ENCODE measurements at regions not wholly inside any gene's neighbourhood (a gene's known extent, or its start where the extent isn't known, plus 50 kb on each side); places are given as distances from the start of the nearest gene placed in this dataset.

GRCh38 chr7:10560497-10560896 is 413.2 kb upstream of the PHF14 start:
- no peaks in the 10 kb centered on the region for H3K36me3 ChIP-seq
- intact Hi-C loops (cut with DNase I; ENCODE audit: low total_unique reads): no loop called here
- H3K27me3 ChIP-seq: no peaks in the 10 kb centered on the region
- no peak overlapping the region for H3K27ac ChIP-seq
- no peak overlapping the region for H3K4me3 ChIP-seq
- H3K4me1 ChIP-seq: no peaks in the 10 kb centered on the region
- DNase-seq (ENCODE audit: low spot score in 2 of 2): no peak
- TF ChIP-seq POLR2A (IDR thresholded peaks at IDR 0.05) (no peak), CTCF (IDR thresholded peaks at IDR 0.05) (no peak), POLR2AphosphoS5 (IDR thresholded peaks at IDR 0.05) (no peak)
- H3K9me3 ChIP-seq: no peaks in the 10 kb centered on the region

GRCh38 chr7:10568891-10569290 is 404.8 kb upstream of the PHF14 start:
- TF ChIP-seq POLR2AphosphoS5 (IDR thresholded peaks at IDR 0.05) (no peak), POLR2A (IDR thresholded peaks at IDR 0.05) (no peak), CTCF (IDR thresholded peaks at IDR 0.05) (no peak)
- H3K4me1 ChIP-seq: no peaks in the 10 kb centered on the region
- no peak overlapping the region for H3K4me3 ChIP-seq
- H3K27ac ChIP-seq: no peak overlapping the region
- intact Hi-C loops (cut with DNase I; ENCODE audit: low total_unique reads): no loop called here
- no peaks in the 10 kb centered on the region for H3K9me3 ChIP-seq
- H3K36me3 ChIP-seq: no peaks in the 10 kb centered on the region
- DNase-seq (ENCODE audit: low spot score in 2 of 2): no peak
- no peaks in the 10 kb centered on the region for H3K27me3 ChIP-seq

DNA sequence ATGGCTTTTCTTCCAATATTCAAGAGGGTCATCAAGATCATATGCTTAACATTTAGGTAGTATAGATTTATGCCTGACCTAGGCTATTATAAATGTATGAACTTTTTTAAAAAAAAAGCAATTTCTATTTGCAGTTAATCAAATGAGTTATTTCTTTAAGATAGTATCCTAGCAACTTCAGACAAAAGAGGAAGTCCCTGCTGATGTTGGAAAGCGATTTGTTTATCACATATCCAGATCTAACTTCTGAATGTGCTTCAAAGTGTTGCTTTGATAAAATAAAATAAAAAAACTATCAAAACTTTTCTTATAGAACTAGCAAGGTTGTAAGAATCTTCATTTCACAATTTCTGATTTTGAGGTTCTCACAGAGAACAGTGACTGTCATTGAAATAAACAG is 401.9 kb upstream of the PHF14 start:
- intact Hi-C loops (cut with DNase I; ENCODE audit: low total_unique reads): no loop called here
- Histone ChIP-seq H3K4me1 (no peaks in the 10 kb centered on the region), H3K27me3 (no peaks in the 10 kb centered on the region), H3K4me3 (no peak overlapping the region), H3K9me3 (no peaks in the 10 kb centered on the region), H3K36me3 (no peaks in the 10 kb centered on the region), H3K27ac (no peak overlapping the region)
- DNase-seq (ENCODE audit: low spot score in 2 of 2): no peak
- TF ChIP-seq POLR2AphosphoS5 (IDR thresholded peaks at IDR 0.05): no peak
- no peak for TF ChIP-seq CTCF (IDR thresholded peaks at IDR 0.05)
- TF ChIP-seq POLR2A (IDR thresholded peaks at IDR 0.05): no peak

DNA sequence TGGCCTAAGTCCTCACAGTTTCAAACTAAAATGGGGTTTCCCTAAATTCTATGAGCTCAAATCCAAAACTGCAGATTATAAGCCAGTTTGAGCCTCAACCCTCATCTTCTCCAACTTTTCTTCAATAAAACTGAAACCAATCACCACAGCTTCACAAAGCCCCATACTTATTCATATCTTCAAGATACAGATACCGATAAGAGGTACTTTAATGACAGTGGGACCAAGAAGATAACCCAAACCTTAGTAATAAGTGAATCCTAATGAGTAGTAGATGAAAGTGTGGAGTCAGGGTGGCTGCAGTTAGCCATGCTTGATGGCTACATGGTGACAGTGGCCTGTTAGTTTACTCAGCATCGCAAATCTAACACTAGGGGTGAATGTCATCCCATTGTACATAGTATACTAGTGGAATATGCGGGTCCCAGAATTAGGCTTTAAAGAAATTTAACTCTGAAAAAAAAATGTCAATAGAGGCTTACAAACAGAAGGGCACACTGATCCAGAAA is 395.8 kb upstream of the PHF14 start:
- no peaks in the 10 kb centered on the region for H3K4me1 ChIP-seq
- H3K4me3 ChIP-seq: no peak overlapping the region
- intact Hi-C loops (cut with DNase I; ENCODE audit: low total_unique reads): no loop called here
- TF ChIP-seq POLR2A (IDR thresholded peaks at IDR 0.05): no peak
- DNase-seq (ENCODE audit: low spot score in 2 of 2): no peak
- H3K9me3 ChIP-seq: no peaks in the 10 kb centered on the region
- H3K27me3 ChIP-seq: no peaks in the 10 kb centered on the region
- no peak overlapping the region for H3K27ac ChIP-seq
- H3K36me3 ChIP-seq: no peaks in the 10 kb centered on the region

GRCh38 chr7:10579561-10579960 is 394.1 kb upstream of the PHF14 start:
- Histone ChIP-seq H3K36me3 (no peaks in the 10 kb centered on the region), H3K27ac (no peak overlapping the region), H3K4me3 (no peak overlapping the region), H3K27me3 (no peaks in the 10 kb centered on the region), H3K9me3 (no peaks in the 10 kb centered on the region), H3K4me1 (no peaks in the 10 kb centered on the region)
- no peak for TF ChIP-seq POLR2AphosphoS5 (IDR thresholded peaks at IDR 0.05)
- no peak for TF ChIP-seq POLR2A (IDR thresholded peaks at IDR 0.05)
- no peak for DNase-seq (ENCODE audit: low spot score in 2 of 2)
- intact Hi-C loops (cut with DNase I; ENCODE audit: low total_unique reads): no loop called here

GRCh38 chr7:10584886-10585285 is 388.8 kb upstream of the PHF14 start:
- H3K4me3 ChIP-seq: no peak overlapping the region
- no peaks in the 10 kb centered on the region for H3K4me1 ChIP-seq
- H3K9me3 ChIP-seq: no peaks in the 10 kb centered on the region
- no peaks in the 10 kb centered on the region for H3K36me3 ChIP-seq
- no peak overlapping the region for H3K27ac ChIP-seq
- intact Hi-C loops (cut with DNase I; ENCODE audit: low total_unique reads): no loop called here
- TF ChIP-seq POLR2A (IDR thresholded peaks at IDR 0.05): no peak
- TF ChIP-seq CTCF (IDR thresholded peaks at IDR 0.05): no peak
- no peak for TF ChIP-seq POLR2AphosphoS5 (IDR thresholded peaks at IDR 0.05)
- no peaks in the 10 kb centered on the region for H3K27me3 ChIP-seq
- DNase-seq (ENCODE audit: low spot score in 2 of 2): no peak
